Mesodermal cell (in vitro differentiated cells): ENCODE measurements at regions not wholly inside any gene's neighbourhood (a gene's known extent, or its start where the extent isn't known, plus 50 kb on each side); places are given as distances from the start of the nearest gene placed in this dataset.

ENCODE experiments used
- H3K27ac ChIP-seq: 2 replicates; pipeline ENCODE4 v1.7.0; 2013; ENCODE audit warnings: mild to moderate bottlenecking, low read depth, low read length, moderate library complexity; ENCODE audit not compliant: severe bottlenecking
- H3K36me3 ChIP-seq: 2 replicates; pipeline ENCODE4 v1.7.1; 2013; ENCODE audit warnings: mild to moderate bottlenecking, low read length, moderate library complexity; ENCODE audit not compliant: control insufficient read depth, insufficient read depth
- H3K4me1 ChIP-seq: one replicate; pipeline ENCODE4 v1.7.1; 2013; ENCODE audit warnings: mild to moderate bottlenecking, low read length; ENCODE audit not compliant: insufficient read depth, control insufficient read depth, poor library complexity, severe bottlenecking
- H3K4me3 ChIP-seq: 2 replicates; pipeline ENCODE4 v1.7.0; 2013; ENCODE audit warnings: low read length, control low read depth, mild to moderate bottlenecking; ENCODE audit not compliant: insufficient read depth, poor library complexity, severe bottlenecking; ENCODE audit errors: extremely low read depth
- H3K9me3 ChIP-seq: 2 replicates; pipeline ENCODE4 v1.7.1; 2013; ENCODE audit warnings: mild to moderate bottlenecking, low read length, moderate library complexity; ENCODE audit not compliant: control insufficient read depth
- WGBS, 2 experiments: methylation state at CpG; one replicate each; pipeline ENCODE4 v1.1.5; 2013; ENCODE audit warnings: missing lambda C conversion rate in 2 of 2; ENCODE audit not compliant: insufficient coverage in 2 of 2; 5-methylcytosine and 5-hydroxymethylcytosine counted together

DNA sequence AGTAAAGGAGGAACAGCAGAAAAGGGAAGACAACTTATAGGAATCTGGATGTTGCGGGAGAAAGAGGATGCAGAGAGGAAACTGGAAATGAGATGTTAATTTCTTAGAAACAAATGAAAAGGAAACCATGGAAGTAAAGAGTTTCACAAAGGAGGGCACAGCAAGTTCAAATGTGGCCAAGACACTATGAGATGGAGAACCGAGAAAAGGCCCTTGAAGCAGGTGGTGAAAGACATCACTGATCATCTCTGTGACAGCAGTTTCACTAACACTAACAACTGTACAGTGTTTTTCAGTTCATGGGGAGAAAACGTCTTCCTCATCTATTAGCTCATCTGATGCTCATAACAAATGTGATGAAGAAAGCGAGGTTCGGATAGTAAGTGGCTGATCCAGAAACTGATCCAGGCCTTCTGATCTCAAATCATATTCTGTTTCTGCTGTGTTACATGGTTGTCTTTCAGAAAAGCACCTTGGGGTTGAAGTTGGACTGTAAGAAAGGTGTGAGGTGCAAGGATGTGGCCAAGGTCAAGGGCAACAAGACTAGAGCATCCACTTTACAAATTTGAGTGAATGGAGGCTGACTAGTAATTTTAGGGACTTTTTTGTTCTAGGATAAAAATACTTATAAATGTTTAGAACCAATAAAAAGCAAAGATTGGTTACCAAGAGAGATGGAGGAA is 492.1 kb upstream of the CADM1 start:
- 91 to 100% methylated on average over 3 to 5 of the region's 5 CpGs for WGBS, 2 experiments
- Histone ChIP-seq H3K4me1 (peaks cover 6% of the 10 kb centered on the region), H3K27ac (no peak overlapping the region), H3K9me3 (no peaks in the 10 kb centered on the region), H3K36me3 (no peaks in the 10 kb centered on the region), H3K4me3 (no peak overlapping the region)

DNA sequence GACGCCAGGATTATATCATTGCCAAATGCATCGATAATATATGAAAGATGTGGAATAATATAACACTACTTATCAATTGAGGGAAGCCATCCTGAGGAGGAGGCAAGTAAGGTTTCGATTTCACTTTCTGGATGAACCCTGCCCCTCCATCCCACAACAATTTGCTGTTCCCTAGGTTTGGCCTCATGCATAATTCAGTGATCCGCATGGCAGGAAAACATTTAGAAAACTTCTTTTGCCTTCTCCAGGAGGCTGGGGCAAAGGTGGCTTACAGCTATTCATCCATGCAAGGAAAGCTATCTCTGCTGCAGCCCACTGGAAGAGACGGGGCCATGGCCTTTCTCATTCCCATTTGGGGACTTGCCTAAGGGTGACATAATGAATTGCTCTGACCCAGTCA is 489.4 kb upstream of the CADM1 start:
- no peaks in the 10 kb centered on the region for H3K36me3 ChIP-seq
- H3K9me3 ChIP-seq, result no peaks in the 10 kb centered on the region
- H3K4me3 ChIP-seq, result no peak overlapping the region
- WGBS, 2 experiments, result 94 to 96% methylated on average over 2 to 3 of the region's 5 CpGs
- no peak overlapping the region for H3K27ac ChIP-seq
- peaks cover 6% of the 10 kb centered on the region for H3K4me1 ChIP-seq

DNA sequence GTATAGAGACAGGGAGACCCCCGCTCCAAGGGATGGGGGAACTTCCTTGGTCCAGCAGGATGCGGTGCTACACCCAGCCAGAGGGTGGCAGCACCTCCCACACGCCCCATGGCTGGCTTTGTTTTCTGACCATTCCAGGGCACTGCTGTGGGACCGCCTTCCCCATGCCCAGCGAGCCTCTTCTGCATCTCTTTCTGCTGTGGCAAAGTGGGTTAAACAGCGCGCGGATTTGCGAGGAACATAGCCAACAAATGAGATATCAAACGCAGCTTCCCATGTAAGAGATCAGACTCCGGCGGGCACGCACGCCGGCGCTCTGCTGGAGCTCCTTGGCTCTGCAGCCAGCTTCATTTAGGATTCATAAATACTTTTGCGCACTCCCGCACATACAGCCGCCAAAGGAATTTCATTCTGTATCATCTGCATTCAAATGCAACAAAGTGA is 485.8 kb upstream of the CADM1 start:
- Histone ChIP-seq H3K36me3 (no peaks in the 10 kb centered on the region), H3K4me3 (no peak overlapping the region)
- 67 to 68% methylated on average over 16 to 19 of the region's 19 CpGs for WGBS, 2 experiments

DNA sequence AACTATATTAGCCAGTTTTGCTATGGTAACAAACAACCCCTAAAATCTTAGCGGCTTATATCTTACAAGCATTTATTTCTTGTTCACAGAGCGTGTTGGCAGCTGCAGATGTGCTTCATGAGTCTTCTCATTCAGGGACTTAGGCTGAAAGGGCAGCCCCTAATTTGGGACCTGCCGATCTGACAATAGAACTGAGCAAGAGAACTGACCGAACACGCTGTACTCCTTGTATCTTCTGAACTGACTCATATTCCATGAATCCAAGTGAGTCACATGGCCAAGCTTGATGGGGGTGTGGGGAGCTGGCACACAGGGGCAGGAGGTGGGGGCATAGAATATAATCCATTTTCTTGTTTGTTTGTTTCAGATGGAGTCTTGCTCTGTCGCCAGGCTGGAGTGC is 481.7 kb upstream of the CADM1 start:
- H3K27ac ChIP-seq, result no peak overlapping the region
- no peak overlapping the region for H3K4me3 ChIP-seq
- no peaks in the 10 kb centered on the region for H3K36me3 ChIP-seq
- 90 to 95% methylated on average over 4 to 6 of the region's 6 CpGs for WGBS, 2 experiments
- no peaks in the 10 kb centered on the region for H3K9me3 ChIP-seq
- H3K4me1 ChIP-seq, result no peaks in the 10 kb centered on the region

More for the DNA sequence above, 485.8 kb upstream of the CADM1 start:
- Histone ChIP-seq H3K4me1 (no peaks in the 10 kb centered on the region), H3K27ac (no peak overlapping the region), H3K9me3 (no peaks in the 10 kb centered on the region)

DNA sequence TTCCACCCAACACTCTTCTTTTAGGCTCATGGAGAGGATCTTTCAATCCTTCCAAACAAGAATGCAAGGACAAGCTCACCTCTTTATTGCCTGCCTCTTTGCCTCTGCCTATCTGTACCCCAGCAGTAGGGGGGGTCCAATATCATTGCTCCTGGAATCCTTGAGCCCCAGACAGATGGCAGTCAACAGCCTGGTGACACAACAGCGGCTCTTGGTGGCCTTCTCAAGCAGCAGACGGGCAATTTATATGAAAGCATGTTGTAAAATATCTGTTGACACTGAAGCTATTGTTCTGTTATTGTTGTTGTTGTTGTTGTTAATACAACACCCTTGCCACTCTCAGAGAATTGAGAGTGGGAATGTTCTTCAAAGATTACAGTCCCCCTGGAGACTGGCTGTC is 480.0 kb upstream of the CADM1 start:
- 94 to 100% methylated on average over 2 of the region's 2 CpGs for WGBS, 2 experiments
- no peaks in the 10 kb centered on the region for H3K4me1 ChIP-seq
- no peaks in the 10 kb centered on the region for H3K9me3 ChIP-seq
- H3K36me3 ChIP-seq, result no peaks in the 10 kb centered on the region
- H3K4me3 ChIP-seq, result no peak overlapping the region
- no peak overlapping the region for H3K27ac ChIP-seq

GRCh38 chr11:115982666-115983065 is 478.5 kb upstream of the CADM1 start:
- Histone ChIP-seq H3K4me1 (no peaks in the 10 kb centered on the region), H3K4me3 (no peak overlapping the region), H3K27ac (no peak overlapping the region), H3K36me3 (no peaks in the 10 kb centered on the region), H3K9me3 (no peaks in the 10 kb centered on the region)
- 76 to 89% methylated on average over 4 of the region's 4 CpGs for WGBS, 2 experiments

GRCh38 chr11:115981814-115982471 is 477.7 kb upstream of the CADM1 start:
- Histone ChIP-seq H3K4me1 (no peaks in the 10 kb centered on the region), H3K9me3 (no peaks in the 10 kb centered on the region), H3K4me3 (no peak overlapping the region), H3K36me3 (no peaks in the 10 kb centered on the region), H3K27ac (no peak overlapping the region)
- 82 to 92% methylated on average over 1 of the region's 3 CpGs for WGBS, 2 experiments

GRCh38 chr11:115981104-115981481 is 476.9 kb upstream of the CADM1 start:
- H3K27ac ChIP-seq, result no peak overlapping the region
- H3K4me3 ChIP-seq, result no peak overlapping the region
- 79% methylated on average over 3 of the region's 3 CpGs; no CpG with 5 or more reads in 1 of the 2 experiments for WGBS, 2 experiments

GRCh38 chr11:115980337-115981103 is 476.3 kb upstream of the CADM1 start:
- Histone ChIP-seq H3K4me3 (no peak overlapping the region), H3K9me3 (no peaks in the 10 kb centered on the region), H3K4me1 (no peaks in the 10 kb centered on the region), H3K27ac (no peak overlapping the region), H3K36me3 (no peaks in the 10 kb centered on the region)
- 85 to 90% methylated on average over 10 of the region's 14 CpGs for WGBS, 2 experiments

More at GRCh38 chr11:115981104-115981481, 476.9 kb upstream of the CADM1 start:
- H3K4me1 ChIP-seq, result no peaks in the 10 kb centered on the region
- no peaks in the 10 kb centered on the region for H3K9me3 ChIP-seq
- no peaks in the 10 kb centered on the region for H3K36me3 ChIP-seq

DNA sequence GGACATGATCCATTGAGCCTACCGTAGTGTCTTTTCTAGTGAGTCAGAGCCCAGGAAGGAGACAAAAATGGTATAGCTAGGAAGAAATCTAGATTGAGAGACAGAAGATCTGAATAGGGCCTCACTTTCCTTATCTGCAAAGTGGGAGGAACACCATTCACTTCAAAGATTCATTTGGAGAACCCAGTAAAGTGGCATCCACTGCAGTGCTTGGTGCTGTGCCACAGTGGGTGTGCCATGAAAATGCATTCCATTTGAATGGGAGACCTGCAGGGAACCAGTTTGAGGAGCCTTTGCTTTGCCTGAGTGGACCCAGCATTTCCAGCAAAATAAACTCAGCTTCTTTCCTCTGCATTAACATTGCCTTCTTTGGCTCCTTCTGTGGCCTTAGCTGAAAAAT is 470.5 kb upstream of the CADM1 start:
- Histone ChIP-seq H3K9me3 (no peaks in the 10 kb centered on the region), H3K36me3 (no peaks in the 10 kb centered on the region), H3K4me1 (peaks cover 8% of the 10 kb centered on the region), H3K4me3 (no peak overlapping the region), H3K27ac (no peak overlapping the region)
- 71% methylated on average over 1 of the region's 1 CpG; no CpG with 5 or more reads in 1 of the 2 experiments for WGBS, 2 experiments
